ENCODE measurements at regions not wholly inside any gene's neighbourhood (a gene's known extent, or its start where the extent isn't known, plus 50 kb on each side); places are given as distances from the start of the nearest gene placed in this dataset.

DNA sequence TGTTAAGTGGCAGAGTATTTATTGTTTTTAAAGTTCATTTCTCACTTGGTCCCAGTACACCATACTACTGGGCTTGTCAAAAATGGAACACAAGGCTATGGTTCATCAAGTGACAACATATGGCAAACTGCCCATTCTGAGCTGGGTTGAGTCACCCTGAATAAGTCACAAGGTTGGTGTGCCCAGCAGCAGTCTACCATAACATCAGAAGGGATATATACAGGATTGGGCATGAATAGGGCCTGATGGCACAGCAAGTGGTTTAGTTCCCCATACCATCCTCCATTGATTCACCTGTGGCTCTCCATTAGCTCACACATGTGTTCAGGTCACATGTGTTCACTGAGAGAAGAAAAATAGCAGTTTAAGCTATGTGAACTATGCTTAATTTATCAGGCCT lies 249.8 kb upstream of the PRDM9 start:
- no peak for TF ChIP-seq POLR2A (IDR thresholded peaks at IDR 0.05)
- TF ChIP-seq, protein P1, sequence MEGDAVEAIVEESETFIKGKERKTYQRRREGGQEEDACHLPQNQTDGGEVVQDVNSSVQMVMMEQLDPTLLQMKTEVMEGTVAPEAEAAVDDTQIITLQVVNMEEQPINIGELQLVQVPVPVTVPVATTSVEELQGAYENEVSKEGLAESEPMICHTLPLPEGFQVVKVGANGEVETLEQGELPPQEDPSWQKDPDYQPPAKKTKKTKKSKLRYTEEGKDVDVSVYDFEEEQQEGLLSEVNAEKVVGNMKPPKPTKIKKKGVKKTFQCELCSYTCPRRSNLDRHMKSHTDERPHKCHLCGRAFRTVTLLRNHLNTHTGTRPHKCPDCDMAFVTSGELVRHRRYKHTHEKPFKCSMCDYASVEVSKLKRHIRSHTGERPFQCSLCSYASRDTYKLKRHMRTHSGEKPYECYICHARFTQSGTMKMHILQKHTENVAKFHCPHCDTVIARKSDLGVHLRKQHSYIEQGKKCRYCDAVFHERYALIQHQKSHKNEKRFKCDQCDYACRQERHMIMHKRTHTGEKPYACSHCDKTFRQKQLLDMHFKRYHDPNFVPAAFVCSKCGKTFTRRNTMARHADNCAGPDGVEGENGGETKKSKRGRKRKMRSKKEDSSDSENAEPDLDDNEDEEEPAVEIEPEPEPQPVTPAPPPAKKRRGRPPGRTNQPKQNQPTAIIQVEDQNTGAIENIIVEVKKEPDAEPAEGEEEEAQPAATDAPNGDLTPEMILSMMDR (IDR thresholded peaks at IDR 0.05) = no peak

All from prostate gland (tissue), 2 donors.